GM12878 (cell line): ENCODE measurements at regions not wholly inside any gene's neighbourhood (a gene's known extent, or its start where the extent isn't known, plus 50 kb on each side); places are given as distances from the start of the nearest gene placed in this dataset.

Source experiments
- ATAC-seq: fragments of 200-7000 bp; cut with Tn5 transposase; 3 replicates; pipeline ENCODE4 v1.9.1; 2020; ENCODE audit warnings: mild to moderate bottlenecking, moderate library complexity
- BruUV-seq: library from RNA; stranded (reverse); fragments of 400-500 nt; replicated peaks from 2 replicates; lab custom pipeline; 2021; lab: Mats Ljungman, UMichigan
- CTCF ChIA-PET: fragments of 300-600 bp; sonication (Branson Sonifier 250); formaldehyde crosslinking; extraction: SDS; loops from one replicate; lab custom pipeline; 2021; ENCODE audit warnings: inconsistent platforms; lab: Yijun Ruan, JAX
- POLR2A ChIA-PET: fragments of 350-600 bp; formaldehyde crosslinking; extraction: SDS; loops from one replicate; lab custom pipeline; 2021; ENCODE audit warnings: inconsistent platforms; lab: Charles Lee
- RAD21 ChIA-PET: fragments of 300-600 bp; sonication (Branson Sonifier 250); formaldehyde crosslinking; loops from one replicate; lab custom pipeline; 2023; ENCODE audit warnings: antibody characterized with exemption; ENCODE audit not compliant: unreplicated experiment; lab: Charles Lee
- SMC1A ChIA-PET: fragments of 300-600 bp; sonication (Branson Sonifier 250); formaldehyde crosslinking; loops from one replicate; lab custom pipeline; 2023; ENCODE audit not compliant: unreplicated experiment, uncharacterized antibody; lab: Charles Lee
- DNase-seq: peaks from one replicate; pipeline ENCODE4 v3.0.0-alpha.2; 2011; ENCODE audit warnings: low read depth, low spot score
- FAIRE-seq: peaks from 3 replicates; lab custom pipeline; 2011; peaks lifted over from hg19 to GRCh38; lab: Jason Lieb, UNC
- H2AFZ ChIP-seq: 2 replicates; pipeline ENCODE4 v1.6.0; 2011; ENCODE audit warnings: low read depth, low read length, control low read depth; ENCODE audit not compliant: control insufficient read depth
- H3K27ac ChIP-seq: 2 replicates; pipeline ENCODE4 v1.5.1; 2011; ENCODE audit warnings: control low read depth; ENCODE audit not compliant: control insufficient read depth, insufficient read depth
- H3K27me3 ChIP-seq, 2 experiments: replicated peaks in 1 of 2; 2 replicates each; pipeline versions ENCODE4 v1.6.0 to v1.6.1; 2011; ENCODE audit warnings: low read length in 1 of 2; ENCODE audit not compliant: control insufficient read depth in 2 of 2, insufficient read depth in 2 of 2
- H3K36me3 ChIP-seq, 2 experiments: 2 replicates each; pipeline ENCODE4 v1.5.1; 2011; ENCODE audit warnings: low read length in 1 of 2; ENCODE audit not compliant: control insufficient read depth in 2 of 2, insufficient read depth in 2 of 2
- H3K4me1 ChIP-seq: 2 replicates; pipeline ENCODE4 v1.6.1; 2011; ENCODE audit warnings: mild to moderate bottlenecking, low read length, moderate library complexity, mixed read lengths; ENCODE audit not compliant: control insufficient read depth, insufficient read depth
- H3K4me2 ChIP-seq: 2 replicates; pipeline ENCODE4 v1.6.0; 2011; ENCODE audit warnings: control low read depth; ENCODE audit not compliant: control insufficient read depth, insufficient read depth
- H3K4me3 ChIP-seq: fragments of 200-600 bp; sonication (generic); 2 replicates; pipeline ENCODE4 v1.5.1; 2016
- H3K79me2 ChIP-seq: 2 replicates; pipeline ENCODE4 v1.6.0; 2011; ENCODE audit warnings: low read length; ENCODE audit not compliant: control insufficient read depth, insufficient read depth
- H3K9ac ChIP-seq: 2 replicates; pipeline ENCODE4 v1.8.0; 2011; ENCODE audit warnings: low read length, control low read depth, mixed read lengths; ENCODE audit not compliant: control insufficient read depth, insufficient read depth
- H3K9me3 ChIP-seq: replicated peaks from 3 replicates; pipeline ENCODE4 v1.5.1; 2011; ENCODE audit warnings: mild to moderate bottlenecking, low read length; ENCODE audit not compliant: control insufficient read depth, insufficient read depth
- H4K20me1 ChIP-seq: 2 replicates; pipeline ENCODE4 v1.6.0; 2011; ENCODE audit not compliant: control insufficient read depth, insufficient read depth
- BHLHE40 ChIP-seq, 2 experiments: fragments of 450-650 bp in 1 of 2; IDR thresholded peaks; 2 replicates each; pipeline ENCODE4 v1.6.1; 2011 to 2017; ENCODE audit warnings: low read depth in 2 of 2, borderline replicate concordance in 1 of 2, improper control_type of control experiment in 1 of 2, low read length in 1 of 2, mild to moderate bottlenecking in 1 of 2
- FOXK2 ChIP-seq: fragments of 450-650 bp; IDR thresholded peaks from 2 replicates; pipeline ENCODE4 v1.6.1; 2017; ENCODE audit warnings: mild to moderate bottlenecking, moderate library complexity
- JUNB ChIP-seq: IDR thresholded peaks from 2 replicates; pipeline ENCODE4 v1.6.1; 2016; ENCODE audit warnings: antibody characterized with exemption, mild to moderate bottlenecking
- LARP7 ChIP-seq: fragments of 450-650 bp; IDR thresholded peaks from 2 replicates; pipeline ENCODE4 v1.6.1; 2017; ENCODE audit warnings: mild to moderate bottlenecking
- PAX8 ChIP-seq: fragments of 450-650 bp; IDR thresholded peaks from 2 replicates; pipeline ENCODE4 v1.6.1; 2017; ENCODE audit warnings: mild to moderate bottlenecking, moderate library complexity
- RFX5 ChIP-seq: IDR thresholded peaks from 2 replicates; pipeline ENCODE4 v1.6.1; 2011; ENCODE audit warnings: low read depth, low read length, improper control_type of control experiment
- SP1 ChIP-seq: IDR thresholded peaks from one replicate; pipeline ENCODE4 v1.6.1; 2011; ENCODE audit warnings: low read depth, low read length
- SREBF2 ChIP-seq: IDR thresholded peaks from 2 replicates; pipeline ENCODE4 v1.6.1; 2012; ENCODE audit warnings: mild to moderate bottlenecking, low read length
- WGBS: methylation state at CpG from one replicate; pipeline ENCODE4 v1.1.6; 2016; ENCODE audit warnings: low lambda C conversion rate; ENCODE audit not compliant: insufficient replicate concordance, insufficient coverage; ENCODE audit errors: missing lambda C conversion rate; 5-methylcytosine and 5-hydroxymethylcytosine counted together
- in situ Hi-C: fragments of 300-500 bp; cut with MboI; formaldehyde crosslinking; loops from 9 replicates; pipeline ENCODE4 v1.14.3; 2018; ENCODE audit warnings: mixed read lengths
- intact Hi-C: fragments of 100-400 bp; cut with micrococcal nuclease; formaldehyde crosslinking; loops from one replicate; pipeline ENCODE4 v1.14.2; 2022; ENCODE audit not compliant: unreplicated experiment
- TF ChIP-seq, protein P1 (sequence below): fragments of 450-650 bp; IDR thresholded peaks from 2 replicates; pipeline ENCODE4 v1.6.1; 2016; ENCODE audit warnings: mild to moderate bottlenecking
- TF ChIP-seq, protein P2 (sequence below): fragments of 450-650 bp; formaldehyde crosslinking; IDR thresholded peaks from 2 replicates; pipeline ENCODE4 v1.4.0; 2022; ENCODE audit warnings: mild to moderate bottlenecking, moderate library complexity
- TF ChIP-seq, protein P3 (sequence below): fragments of 150-350 bp; IDR thresholded peaks from 2 replicates; pipeline ENCODE4 v1.6.1; 2016; ENCODE audit warnings: low read depth, low read length
- TF ChIP-seq, protein P4 (sequence below): fragments of 450-650 bp; IDR thresholded peaks from 2 replicates; pipeline ENCODE4 v1.6.1; 2017; ENCODE audit warnings: mild to moderate bottlenecking, moderate library complexity

DNA sequence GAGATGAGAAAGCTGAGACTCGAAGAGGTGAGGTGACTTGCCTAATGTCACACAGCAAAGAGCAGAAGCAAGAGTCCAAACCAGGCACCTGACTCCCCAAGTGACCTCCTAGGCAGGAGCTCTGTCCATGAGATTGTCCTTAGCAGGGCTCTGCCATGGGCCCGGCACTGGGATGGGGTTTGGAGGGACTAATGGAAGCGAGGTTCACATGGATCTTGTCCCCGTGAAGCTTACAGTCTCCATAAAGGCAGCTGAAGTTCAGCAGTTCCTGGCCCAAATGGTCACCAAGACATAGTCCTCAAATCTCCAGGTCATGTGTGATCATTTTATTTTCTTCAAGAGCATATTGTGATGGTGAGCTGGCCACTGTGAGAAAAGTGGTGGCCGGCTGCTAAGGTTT, 57.0 kb upstream of the AFF3 start:
- ChIA-PET POLR2A (no interaction called here), RAD21 (no interaction called here), SMC1A (no interaction called here), CTCF (no interaction called here)
- Histone ChIP-seq H3K4me1 (no peaks in the 10 kb centered on the region), H3K9me3 (no peaks in the 10 kb centered on the region), H3K36me3 (no peaks in the 10 kb centered on the region), H2AFZ (no peak overlapping the region), H3K9ac (no peak overlapping the region), H3K27ac (no peak overlapping the region), H3K4me3 (no peak overlapping the region), H4K20me1 (no peaks in the 10 kb centered on the region), H3K4me2 (no peak overlapping the region), H3K79me2 (no peaks in the 10 kb centered on the region), H3K27me3 (peaks cover 2 to 8% of the 10 kb centered on the region in 2 experiments; a peak in 3 of 4 replicates)
- in situ Hi-C loops = no loop called here
- 34% methylated on average over 5 of the region's 5 CpGs for WGBS
- no TSS peak for BruUV-seq
- intact Hi-C loops = no loop called here
- ATAC-seq = no peak
- DNase-seq = no peak
- no peak for FAIRE-seq
- no peak for TF ChIP-seq LARP7
- no peak for TF ChIP-seq BHLHE40 (IDR thresholded peaks at IDR 0.05; ENCODE audit: borderline replicate concordance in 1 of 2, low read depth in 2 of 2, low read length in 1 of 2)
- no peak for TF ChIP-seq FOXK2
- TF ChIP-seq RFX5 = no peak
- TF ChIP-seq, protein P1, sequence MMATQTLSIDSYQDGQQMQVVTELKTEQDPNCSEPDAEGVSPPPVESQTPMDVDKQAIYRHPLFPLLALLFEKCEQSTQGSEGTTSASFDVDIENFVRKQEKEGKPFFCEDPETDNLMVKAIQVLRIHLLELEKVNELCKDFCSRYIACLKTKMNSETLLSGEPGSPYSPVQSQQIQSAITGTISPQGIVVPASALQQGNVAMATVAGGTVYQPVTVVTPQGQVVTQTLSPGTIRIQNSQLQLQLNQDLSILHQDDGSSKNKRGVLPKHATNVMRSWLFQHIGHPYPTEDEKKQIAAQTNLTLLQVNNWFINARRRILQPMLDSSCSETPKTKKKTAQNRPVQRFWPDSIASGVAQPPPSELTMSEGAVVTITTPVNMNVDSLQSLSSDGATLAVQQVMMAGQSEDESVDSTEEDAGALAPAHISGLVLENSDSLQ = no peak
- no peak for TF ChIP-seq JUNB
- no peak for TF ChIP-seq SREBF2
- TF ChIP-seq, protein P2, sequence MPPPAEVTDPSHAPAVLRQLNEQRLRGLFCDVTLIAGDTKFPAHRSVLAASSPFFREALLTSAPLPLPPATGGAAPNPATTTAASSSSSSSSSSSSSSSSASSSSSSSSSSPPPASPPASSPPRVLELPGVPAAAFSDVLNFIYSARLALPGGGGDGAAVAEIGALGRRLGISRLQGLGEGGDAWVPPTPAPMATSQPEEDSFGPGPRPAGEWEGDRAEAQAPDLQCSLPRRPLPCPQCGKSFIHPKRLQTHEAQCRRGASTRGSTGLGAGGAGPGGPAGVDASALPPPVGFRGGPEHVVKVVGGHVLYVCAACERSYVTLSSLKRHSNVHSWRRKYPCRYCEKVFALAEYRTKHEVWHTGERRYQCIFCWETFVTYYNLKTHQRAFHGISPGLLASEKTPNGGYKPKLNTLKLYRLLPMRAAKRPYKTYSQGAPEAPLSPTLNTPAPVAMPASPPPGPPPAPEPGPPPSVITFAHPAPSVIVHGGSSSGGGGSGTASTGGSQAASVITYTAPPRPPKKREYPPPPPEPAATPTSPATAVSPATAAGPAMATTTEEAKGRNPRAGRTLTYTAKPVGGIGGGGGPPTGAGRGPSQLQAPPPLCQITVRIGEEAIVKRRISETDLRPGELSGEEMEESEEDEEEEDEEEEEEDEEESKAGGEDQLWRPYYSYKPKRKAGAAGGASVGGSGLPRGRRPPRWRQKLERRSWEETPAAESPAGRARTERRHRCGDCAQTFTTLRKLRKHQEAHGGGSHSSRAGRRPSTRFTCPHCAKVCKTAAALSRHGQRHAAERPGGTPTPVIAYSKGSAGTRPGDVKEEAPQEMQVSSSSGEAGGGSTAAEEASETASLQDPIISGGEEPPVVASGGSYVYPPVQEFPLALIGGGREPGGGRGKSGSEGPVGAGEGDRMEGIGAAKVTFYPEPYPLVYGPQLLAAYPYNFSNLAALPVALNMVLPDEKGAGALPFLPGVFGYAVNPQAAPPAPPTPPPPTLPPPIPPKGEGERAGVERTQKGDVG (CRISPR knock-in tag) = no peak
- TF ChIP-seq, protein P3, sequence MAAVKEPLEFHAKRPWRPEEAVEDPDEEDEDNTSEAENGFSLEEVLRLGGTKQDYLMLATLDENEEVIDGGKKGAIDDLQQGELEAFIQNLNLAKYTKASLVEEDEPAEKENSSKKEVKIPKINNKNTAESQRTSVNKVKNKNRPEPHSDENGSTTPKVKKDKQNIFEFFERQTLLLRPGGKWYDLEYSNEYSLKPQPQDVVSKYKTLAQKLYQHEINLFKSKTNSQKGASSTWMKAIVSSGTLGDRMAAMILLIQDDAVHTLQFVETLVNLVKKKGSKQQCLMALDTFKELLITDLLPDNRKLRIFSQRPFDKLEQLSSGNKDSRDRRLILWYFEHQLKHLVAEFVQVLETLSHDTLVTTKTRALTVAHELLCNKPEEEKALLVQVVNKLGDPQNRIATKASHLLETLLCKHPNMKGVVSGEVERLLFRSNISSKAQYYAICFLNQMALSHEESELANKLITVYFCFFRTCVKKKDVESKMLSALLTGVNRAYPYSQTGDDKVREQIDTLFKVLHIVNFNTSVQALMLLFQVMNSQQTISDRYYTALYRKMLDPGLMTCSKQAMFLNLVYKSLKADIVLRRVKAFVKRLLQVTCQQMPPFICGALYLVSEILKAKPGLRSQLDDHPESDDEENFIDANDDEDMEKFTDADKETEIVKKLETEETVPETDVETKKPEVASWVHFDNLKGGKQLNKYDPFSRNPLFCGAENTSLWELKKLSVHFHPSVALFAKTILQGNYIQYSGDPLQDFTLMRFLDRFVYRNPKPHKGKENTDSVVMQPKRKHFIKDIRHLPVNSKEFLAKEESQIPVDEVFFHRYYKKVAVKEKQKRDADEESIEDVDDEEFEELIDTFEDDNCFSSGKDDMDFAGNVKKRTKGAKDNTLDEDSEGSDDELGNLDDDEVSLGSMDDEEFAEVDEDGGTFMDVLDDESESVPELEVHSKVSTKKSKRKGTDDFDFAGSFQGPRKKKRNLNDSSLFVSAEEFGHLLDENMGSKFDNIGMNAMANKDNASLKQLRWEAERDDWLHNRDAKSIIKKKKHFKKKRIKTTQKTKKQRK = no peak
- TF ChIP-seq, protein P4, sequence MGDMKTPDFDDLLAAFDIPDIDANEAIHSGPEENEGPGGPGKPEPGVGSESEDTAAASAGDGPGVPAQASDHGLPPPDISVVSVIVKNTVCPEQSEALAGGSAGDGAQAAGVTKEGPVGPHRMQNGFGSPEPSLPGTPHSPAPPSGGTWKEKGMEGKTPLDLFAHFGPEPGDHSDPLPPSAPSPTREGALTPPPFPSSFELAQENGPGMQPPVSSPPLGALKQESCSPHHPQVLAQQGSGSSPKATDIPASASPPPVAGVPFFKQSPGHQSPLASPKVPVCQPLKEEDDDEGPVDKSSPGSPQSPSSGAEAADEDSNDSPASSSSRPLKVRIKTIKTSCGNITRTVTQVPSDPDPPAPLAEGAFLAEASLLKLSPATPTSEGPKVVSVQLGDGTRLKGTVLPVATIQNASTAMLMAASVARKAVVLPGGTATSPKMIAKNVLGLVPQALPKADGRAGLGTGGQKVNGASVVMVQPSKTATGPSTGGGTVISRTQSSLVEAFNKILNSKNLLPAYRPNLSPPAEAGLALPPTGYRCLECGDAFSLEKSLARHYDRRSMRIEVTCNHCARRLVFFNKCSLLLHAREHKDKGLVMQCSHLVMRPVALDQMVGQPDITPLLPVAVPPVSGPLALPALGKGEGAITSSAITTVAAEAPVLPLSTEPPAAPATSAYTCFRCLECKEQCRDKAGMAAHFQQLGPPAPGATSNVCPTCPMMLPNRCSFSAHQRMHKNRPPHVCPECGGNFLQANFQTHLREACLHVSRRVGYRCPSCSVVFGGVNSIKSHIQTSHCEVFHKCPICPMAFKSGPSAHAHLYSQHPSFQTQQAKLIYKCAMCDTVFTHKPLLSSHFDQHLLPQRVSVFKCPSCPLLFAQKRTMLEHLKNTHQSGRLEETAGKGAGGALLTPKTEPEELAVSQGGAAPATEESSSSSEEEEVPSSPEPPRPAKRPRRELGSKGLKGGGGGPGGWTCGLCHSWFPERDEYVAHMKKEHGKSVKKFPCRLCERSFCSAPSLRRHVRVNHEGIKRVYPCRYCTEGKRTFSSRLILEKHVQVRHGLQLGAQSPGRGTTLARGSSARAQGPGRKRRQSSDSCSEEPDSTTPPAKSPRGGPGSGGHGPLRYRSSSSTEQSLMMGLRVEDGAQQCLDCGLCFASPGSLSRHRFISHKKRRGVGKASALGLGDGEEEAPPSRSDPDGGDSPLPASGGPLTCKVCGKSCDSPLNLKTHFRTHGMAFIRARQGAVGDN = no peak
- no peak for TF ChIP-seq SP1
- TF ChIP-seq PAX8 = no peak
